WTC11 (cell line): ENCODE measurements at regions not wholly inside any gene's neighbourhood (a gene's known extent, or its start where the extent isn't known, plus 50 kb on each side); places are given as distances from the start of the nearest gene placed in this dataset.

Source experiments
- TF ChIP-seq, protein P1 (sequence below): fragments of 200-600 bp; IDR thresholded peaks from 2 replicates; pipeline ENCODE4 v1.8.0; 2022; ENCODE audit warnings: antibody characterized with exemption
- TF ChIP-seq, protein P2 (sequence below): sonication (generic); formaldehyde crosslinking; IDR thresholded peaks from 2 replicates; pipeline ENCODE4 v1.8.0; 2022; ENCODE audit warnings: mild to moderate bottlenecking, missing genetic modification reagents
- TF ChIP-seq, protein P3 (sequence below): fragments of 250-450 bp; sonication (Bioruptor Pico); IDR thresholded peaks from 2 replicates; pipeline ENCODE4 v1.9.0; 2021; ENCODE audit warnings: mild to moderate bottlenecking

DNA sequence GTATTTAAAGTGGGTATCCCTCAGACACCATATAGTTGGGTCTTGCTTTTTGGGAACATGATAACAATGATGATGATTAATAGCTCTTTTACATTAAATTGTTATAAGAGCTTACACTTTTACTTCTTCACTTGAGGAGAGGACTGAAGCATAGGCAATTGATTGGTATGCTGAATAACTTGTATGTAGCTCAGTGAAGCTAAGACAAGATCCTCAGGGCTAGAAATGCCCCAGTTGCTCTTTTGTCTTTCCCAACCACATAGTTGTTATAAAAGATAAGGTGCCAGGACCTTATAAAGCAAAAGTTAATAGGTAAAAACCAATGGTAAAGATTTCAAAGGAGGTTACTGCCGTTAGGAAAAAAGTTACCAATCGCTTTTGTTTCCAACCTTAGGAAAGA lies 123.4 kb downstream of the KCNK1 start:
- TF ChIP-seq, protein P1, sequence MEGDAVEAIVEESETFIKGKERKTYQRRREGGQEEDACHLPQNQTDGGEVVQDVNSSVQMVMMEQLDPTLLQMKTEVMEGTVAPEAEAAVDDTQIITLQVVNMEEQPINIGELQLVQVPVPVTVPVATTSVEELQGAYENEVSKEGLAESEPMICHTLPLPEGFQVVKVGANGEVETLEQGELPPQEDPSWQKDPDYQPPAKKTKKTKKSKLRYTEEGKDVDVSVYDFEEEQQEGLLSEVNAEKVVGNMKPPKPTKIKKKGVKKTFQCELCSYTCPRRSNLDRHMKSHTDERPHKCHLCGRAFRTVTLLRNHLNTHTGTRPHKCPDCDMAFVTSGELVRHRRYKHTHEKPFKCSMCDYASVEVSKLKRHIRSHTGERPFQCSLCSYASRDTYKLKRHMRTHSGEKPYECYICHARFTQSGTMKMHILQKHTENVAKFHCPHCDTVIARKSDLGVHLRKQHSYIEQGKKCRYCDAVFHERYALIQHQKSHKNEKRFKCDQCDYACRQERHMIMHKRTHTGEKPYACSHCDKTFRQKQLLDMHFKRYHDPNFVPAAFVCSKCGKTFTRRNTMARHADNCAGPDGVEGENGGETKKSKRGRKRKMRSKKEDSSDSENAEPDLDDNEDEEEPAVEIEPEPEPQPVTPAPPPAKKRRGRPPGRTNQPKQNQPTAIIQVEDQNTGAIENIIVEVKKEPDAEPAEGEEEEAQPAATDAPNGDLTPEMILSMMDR, result no peak
- TF ChIP-seq, protein P2, sequence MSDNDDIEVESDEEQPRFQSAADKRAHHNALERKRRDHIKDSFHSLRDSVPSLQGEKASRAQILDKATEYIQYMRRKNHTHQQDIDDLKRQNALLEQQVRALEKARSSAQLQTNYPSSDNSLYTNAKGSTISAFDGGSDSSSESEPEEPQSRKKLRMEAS (CRISPR knock-in tag), result no peak
- TF ChIP-seq, protein P3, sequence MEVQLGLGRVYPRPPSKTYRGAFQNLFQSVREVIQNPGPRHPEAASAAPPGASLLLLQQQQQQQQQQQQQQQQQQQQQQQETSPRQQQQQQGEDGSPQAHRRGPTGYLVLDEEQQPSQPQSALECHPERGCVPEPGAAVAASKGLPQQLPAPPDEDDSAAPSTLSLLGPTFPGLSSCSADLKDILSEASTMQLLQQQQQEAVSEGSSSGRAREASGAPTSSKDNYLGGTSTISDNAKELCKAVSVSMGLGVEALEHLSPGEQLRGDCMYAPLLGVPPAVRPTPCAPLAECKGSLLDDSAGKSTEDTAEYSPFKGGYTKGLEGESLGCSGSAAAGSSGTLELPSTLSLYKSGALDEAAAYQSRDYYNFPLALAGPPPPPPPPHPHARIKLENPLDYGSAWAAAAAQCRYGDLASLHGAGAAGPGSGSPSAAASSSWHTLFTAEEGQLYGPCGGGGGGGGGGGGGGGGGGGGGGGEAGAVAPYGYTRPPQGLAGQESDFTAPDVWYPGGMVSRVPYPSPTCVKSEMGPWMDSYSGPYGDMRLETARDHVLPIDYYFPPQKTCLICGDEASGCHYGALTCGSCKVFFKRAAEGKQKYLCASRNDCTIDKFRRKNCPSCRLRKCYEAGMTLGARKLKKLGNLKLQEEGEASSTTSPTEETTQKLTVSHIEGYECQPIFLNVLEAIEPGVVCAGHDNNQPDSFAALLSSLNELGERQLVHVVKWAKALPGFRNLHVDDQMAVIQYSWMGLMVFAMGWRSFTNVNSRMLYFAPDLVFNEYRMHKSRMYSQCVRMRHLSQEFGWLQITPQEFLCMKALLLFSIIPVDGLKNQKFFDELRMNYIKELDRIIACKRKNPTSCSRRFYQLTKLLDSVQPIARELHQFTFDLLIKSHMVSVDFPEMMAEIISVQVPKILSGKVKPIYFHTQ (CRISPR knock-in tag), result no peak
